GM12878 (cell line): ENCODE measurements at regions not wholly inside any gene's neighbourhood (a gene's known extent, or its start where the extent isn't known, plus 50 kb on each side); places are given as distances from the start of the nearest gene placed in this dataset.

Source experiments
- ATAC-seq: fragments of 200-7000 bp; cut with Tn5 transposase; 3 replicates; pipeline ENCODE4 v1.9.1; 2020; ENCODE audit warnings: mild to moderate bottlenecking, moderate library complexity
- BruUV-seq: library from RNA; stranded (reverse); fragments of 400-500 nt; replicated peaks from 2 replicates; lab custom pipeline; 2021; lab: Mats Ljungman, UMichigan
- CTCF ChIA-PET: fragments of 300-600 bp; sonication (Branson Sonifier 250); formaldehyde crosslinking; extraction: SDS; loops from one replicate; lab custom pipeline; 2021; ENCODE audit warnings: inconsistent platforms; lab: Yijun Ruan, JAX
- POLR2A ChIA-PET: fragments of 350-600 bp; formaldehyde crosslinking; extraction: SDS; loops from one replicate; lab custom pipeline; 2021; ENCODE audit warnings: inconsistent platforms; lab: Charles Lee
- RAD21 ChIA-PET: fragments of 300-600 bp; sonication (Branson Sonifier 250); formaldehyde crosslinking; loops from one replicate; lab custom pipeline; 2023; ENCODE audit warnings: antibody characterized with exemption; ENCODE audit not compliant: unreplicated experiment; lab: Charles Lee
- SMC1A ChIA-PET: fragments of 300-600 bp; sonication (Branson Sonifier 250); formaldehyde crosslinking; loops from one replicate; lab custom pipeline; 2023; ENCODE audit not compliant: unreplicated experiment, uncharacterized antibody; lab: Charles Lee
- DNase-seq: peaks from one replicate; pipeline ENCODE4 v3.0.0-alpha.2; 2011; ENCODE audit warnings: low read depth, low spot score
- FAIRE-seq: peaks from 3 replicates; lab custom pipeline; 2011; peaks lifted over from hg19 to GRCh38; lab: Jason Lieb, UNC
- H2AFZ ChIP-seq: 2 replicates; pipeline ENCODE4 v1.6.0; 2011; ENCODE audit warnings: low read depth, low read length, control low read depth; ENCODE audit not compliant: control insufficient read depth
- H3K27ac ChIP-seq: 2 replicates; pipeline ENCODE4 v1.5.1; 2011; ENCODE audit warnings: control low read depth; ENCODE audit not compliant: control insufficient read depth, insufficient read depth
- H3K27me3 ChIP-seq, 2 experiments: replicated peaks in 1 of 2; 2 replicates each; pipeline versions ENCODE4 v1.6.0 to v1.6.1; 2011; ENCODE audit warnings: low read length in 1 of 2; ENCODE audit not compliant: control insufficient read depth in 2 of 2, insufficient read depth in 2 of 2
- H3K36me3 ChIP-seq, 2 experiments: 2 replicates each; pipeline ENCODE4 v1.5.1; 2011; ENCODE audit warnings: low read length in 1 of 2; ENCODE audit not compliant: control insufficient read depth in 2 of 2, insufficient read depth in 2 of 2
- H3K4me1 ChIP-seq: 2 replicates; pipeline ENCODE4 v1.6.1; 2011; ENCODE audit warnings: mild to moderate bottlenecking, low read length, moderate library complexity, mixed read lengths; ENCODE audit not compliant: control insufficient read depth, insufficient read depth
- H3K4me2 ChIP-seq: 2 replicates; pipeline ENCODE4 v1.6.0; 2011; ENCODE audit warnings: control low read depth; ENCODE audit not compliant: control insufficient read depth, insufficient read depth
- H3K4me3 ChIP-seq: fragments of 200-600 bp; sonication (generic); 2 replicates; pipeline ENCODE4 v1.5.1; 2016
- H3K79me2 ChIP-seq: 2 replicates; pipeline ENCODE4 v1.6.0; 2011; ENCODE audit warnings: low read length; ENCODE audit not compliant: control insufficient read depth, insufficient read depth
- H3K9ac ChIP-seq: 2 replicates; pipeline ENCODE4 v1.8.0; 2011; ENCODE audit warnings: low read length, control low read depth, mixed read lengths; ENCODE audit not compliant: control insufficient read depth, insufficient read depth
- H3K9me3 ChIP-seq: replicated peaks from 3 replicates; pipeline ENCODE4 v1.5.1; 2011; ENCODE audit warnings: mild to moderate bottlenecking, low read length; ENCODE audit not compliant: control insufficient read depth, insufficient read depth
- H4K20me1 ChIP-seq: 2 replicates; pipeline ENCODE4 v1.6.0; 2011; ENCODE audit not compliant: control insufficient read depth, insufficient read depth
- BHLHE40 ChIP-seq, 2 experiments: fragments of 450-650 bp in 1 of 2; IDR thresholded peaks; 2 replicates each; pipeline ENCODE4 v1.6.1; 2011 to 2017; ENCODE audit warnings: low read depth in 2 of 2, borderline replicate concordance in 1 of 2, improper control_type of control experiment in 1 of 2, low read length in 1 of 2, mild to moderate bottlenecking in 1 of 2
- ELK1 ChIP-seq: IDR thresholded peaks from 2 replicates; pipeline ENCODE4 v1.6.1; 2012; ENCODE audit warnings: low read depth, low read length, improper control_type of control experiment
- ESRRA ChIP-seq: IDR thresholded peaks from 2 replicates; pipeline ENCODE4 v1.6.1; 2012; ENCODE audit warnings: mild to moderate bottlenecking, low read length, improper control_type of control experiment
- ETV6 ChIP-seq, 2 experiments: fragments of 450-650 bp in 1 of 2; IDR thresholded peaks in 1 of 2; conservative IDR thresholded peaks in 1 of 2; 2 replicates each; pipeline ENCODE4 v1.6.1; 2014; ENCODE audit warnings: antibody characterized with exemption in 1 of 2, borderline replicate concordance in 1 of 2, low read depth in 1 of 2, mild to moderate bottlenecking in 1 of 2, moderate library complexity in 1 of 2
- KAT2A ChIP-seq: conservative IDR thresholded peaks from 2 replicates; pipeline ENCODE4 v1.6.1; 2011; ENCODE audit warnings: low read depth, low read length; ENCODE audit not compliant: control insufficient read depth
- MTA2 ChIP-seq: fragments of 450-650 bp; IDR thresholded peaks from 2 replicates; pipeline ENCODE4 v1.6.1; 2016; ENCODE audit warnings: low read depth, mild to moderate bottlenecking, moderate library complexity
- RB1 ChIP-seq: fragments of 450-650 bp; formaldehyde crosslinking; IDR thresholded peaks from 2 replicates; pipeline ENCODE4 v1.6.1; 2017; ENCODE audit warnings: mild to moderate bottlenecking, borderline replicate concordance
- RCOR1 ChIP-seq: conservative IDR thresholded peaks from 2 replicates; pipeline ENCODE4 v1.6.1; 2012; ENCODE audit warnings: low read depth, low read length, improper control_type of control experiment
- SIN3A ChIP-seq: IDR thresholded peaks from 2 replicates; pipeline ENCODE4 v1.6.1; 2012; ENCODE audit warnings: low read depth, low read length, improper control_type of control experiment
- SKIL ChIP-seq: fragments of 450-650 bp; IDR thresholded peaks from 2 replicates; pipeline ENCODE4 v1.6.1; 2017; ENCODE audit warnings: mild to moderate bottlenecking, low read depth, inconsistent platforms; ENCODE audit not compliant: poor library complexity, severe bottlenecking
- SPI1 ChIP-seq: IDR thresholded peaks from 2 replicates; pipeline ENCODE4 v1.6.1; 2011; ENCODE audit warnings: low read depth, mild to moderate bottlenecking, low read length, moderate library complexity, borderline replicate concordance; ENCODE audit not compliant: insufficient read depth
- TBL1XR1 ChIP-seq: IDR thresholded peaks from 2 replicates; pipeline ENCODE4 v1.6.1; 2012; ENCODE audit warnings: low read depth, low read length, improper control_type of control experiment
- ZBTB4 ChIP-seq: fragments of 450-650 bp; formaldehyde crosslinking; IDR thresholded peaks from 2 replicates; pipeline ENCODE4 v1.4.0; 2022; ENCODE audit warnings: mild to moderate bottlenecking, moderate library complexity
- ZNF384 ChIP-seq: IDR thresholded peaks from 2 replicates; pipeline ENCODE4 v1.6.1; 2012; ENCODE audit warnings: low read depth, mild to moderate bottlenecking, low read length, improper control_type of control experiment, borderline replicate concordance
- WGBS: methylation state at CpG from one replicate; pipeline ENCODE4 v1.1.6; 2016; ENCODE audit warnings: low lambda C conversion rate; ENCODE audit not compliant: insufficient replicate concordance, insufficient coverage; ENCODE audit errors: missing lambda C conversion rate; 5-methylcytosine and 5-hydroxymethylcytosine counted together
- in situ Hi-C: fragments of 300-500 bp; cut with MboI; formaldehyde crosslinking; loops from 9 replicates; pipeline ENCODE4 v1.14.3; 2018; ENCODE audit warnings: mixed read lengths
- intact Hi-C: fragments of 100-400 bp; cut with micrococcal nuclease; formaldehyde crosslinking; loops from one replicate; pipeline ENCODE4 v1.14.2; 2022; ENCODE audit not compliant: unreplicated experiment

GRCh38 chr21:34195335-34195734 lies 122.0 kb downstream of the MRPS6 start:
- SMC1A ChIA-PET: no interaction called here
- RAD21 ChIA-PET: no interaction called here
- Histone ChIP-seq H3K27me3 (no peaks in the 10 kb centered on the region), H3K27ac (no peak overlapping the region), H3K9ac (no peak overlapping the region), H3K9me3 (peaks cover 2% of the 10 kb centered on the region; the same call in 1 of the 3 replicates), H3K4me3 (no peak overlapping the region), H3K79me2 (no peaks in the 10 kb centered on the region), H3K4me1 (peaks cover 11% of the 10 kb centered on the region), H3K36me3 (no peaks in the 10 kb centered on the region), H3K4me2 (no peak overlapping the region), H2AFZ (no peak overlapping the region), H4K20me1 (no peaks in the 10 kb centered on the region)
- FAIRE-seq (no peak), ATAC-seq (no peak), DNase-seq (no peak)
- TF ChIP-seq ETV6 (conservative IDR thresholded peaks at IDR 0.05 in 1 of 2, IDR thresholded peaks at IDR 0.05 in 1 of 2; ENCODE audit: borderline replicate concordance in 1 of 2, low read depth in 1 of 2) (no peak), KAT2A (no peak), RCOR1 (no peak), SKIL (no peak), ZBTB4 (CRISPR knock-in tag) (no peak), ELK1 (no peak), MTA2 (no peak), ZNF384 (no peak), SPI1 (no peak), RB1 (no peak), ESRRA (no peak), TBL1XR1 (no peak), SIN3A (no peak), BHLHE40 (IDR thresholded peaks at IDR 0.05; ENCODE audit: borderline replicate concordance in 1 of 2, low read depth in 2 of 2, low read length in 1 of 2) (no peak)
- POLR2A ChIA-PET: no interaction called here
- BruUV-seq: no TSS peak
- 84% methylated on average over 6 of the region's 6 CpGs for WGBS
- CTCF ChIA-PET: no interaction called here
- in situ Hi-C loops (no loop called here), intact Hi-C loops (no loop called here)
